ENCODE measurements at regions not wholly inside any gene's neighbourhood (a gene's known extent, or its start where the extent isn't known, plus 50 kb on each side); places are given as distances from the start of the nearest gene placed in this dataset.

- no peak overlapping the region for H3K4me3 ChIP-seq (ENCODE audit: insufficient read depth, low read depth, low read length)
- H3K18ac ChIP-seq (ENCODE audit: low read depth, low read length), result no peak overlapping the region
- ATAC-seq (ENCODE audit: low read depth) (no peak), DNase-seq (no peak)
- H2AK5ac ChIP-seq (ENCODE audit: low read depth, low read length), result no peak overlapping the region
- ChIA-PET POLR2A (ENCODE audit: unreplicated experiment) (no interaction called here), CTCF (no interaction called here)
- H2BK120ac ChIP-seq (ENCODE audit: low read depth, low read length), result no peak overlapping the region
- no peak overlapping the region for H3K56ac ChIP-seq (ENCODE audit: extremely low read depth, insufficient read depth, low read length)
- BruUV-seq (replicated peaks), result no TSS peak
- H3K36me3 ChIP-seq (ENCODE audit: control insufficient read depth, insufficient read depth, low read length), result no peaks in the 10 kb centered on the region
- intact Hi-C loops (cut with micrococcal nuclease), result no loop called here
- no peak overlapping the region for H3K4ac ChIP-seq (ENCODE audit: low read depth, low read length)
- H2BK20ac ChIP-seq (ENCODE audit: low read depth, low read length), result no peak overlapping the region
- H2BK5ac ChIP-seq (ENCODE audit: low read depth, low read length, poor library complexity, severe bottlenecking), result no peak overlapping the region
- no peak overlapping the region for H3K27ac ChIP-seq (ENCODE audit: insufficient read depth, low read length)
- no peaks in the 10 kb centered on the region for H3K79me1 ChIP-seq (ENCODE audit: low read depth in 1 of 2, low read length in 2 of 2)
- H3K4me2 ChIP-seq (ENCODE audit: low read depth, low read length), result no peak overlapping the region
- no peaks in the 10 kb centered on the region for H3K9me1 ChIP-seq (ENCODE audit: insufficient read depth, low read length)
- TF ChIP-seq SMC3 (IDR thresholded peaks at IDR 0.05; ENCODE audit: low read depth, low read length) (no peak), MAFK (IDR thresholded peaks at IDR 0.05; ENCODE audit: low read depth, low read length) (no peak), CEBPB (IDR thresholded peaks at IDR 0.05; ENCODE audit: low read depth, low read length) (no peak)
- no peak overlapping the region for H3K23ac ChIP-seq (ENCODE audit: low read depth, low read length)
- no peaks in the 10 kb centered on the region for H3K4me1 ChIP-seq (ENCODE audit: control insufficient read depth, insufficient read depth, low read length)
- no peak overlapping the region for H3K9ac ChIP-seq (ENCODE audit: low read depth, low read length)
- dilution Hi-C loops (cut with HindIII; ENCODE audit: low sequenced_read_pairs, unreplicated experiment), result no loop called here
- no peak overlapping the region for H4K8ac ChIP-seq (ENCODE audit: low read depth in 2 of 2, low read length in 2 of 2)
- WGBS, 2 experiments (ENCODE audit: extremely low coverage in 2 of 2, insufficient read length in 1 of 2), result no CpG with 5 or more reads among the region's 2 CpGs
- H3K9me3 ChIP-seq (ENCODE audit: control insufficient read depth, insufficient read depth, low read length), result peaks cover 2% of the 10 kb centered on the region; the same call in 1 of the 2 replicates
- no peaks in the 10 kb centered on the region for H4K20me1 ChIP-seq (ENCODE audit: insufficient read depth, low read length)
- H4K5ac ChIP-seq (ENCODE audit: low read depth, low read length), result no peak overlapping the region
- no peak overlapping the region for H2AK9ac ChIP-seq (replicated peaks; ENCODE audit: low read depth, low read length, poor library complexity)
- H4K91ac ChIP-seq (ENCODE audit: insufficient read depth, low read depth, low read length), result no peak overlapping the region
- no peaks in the 10 kb centered on the region for H3K27me3 ChIP-seq (ENCODE audit: control insufficient read depth, insufficient read depth, low read length)
- no peak overlapping the region for H2BK15ac ChIP-seq (ENCODE audit: low read depth, low read length)
- in situ Hi-C loops (cut with MboI; ENCODE audit: low sequenced_read_pairs), result no loop called here
- no peak overlapping the region for H3K14ac ChIP-seq (replicated peaks; ENCODE audit: low read depth, low read length)
- no peak overlapping the region for H2AFZ ChIP-seq (replicated peaks; ENCODE audit: low read length, poor library complexity)
Observed at GRCh38 chr17:33910200-33910857, 344.8 kb upstream of the CCL2 start.

All from IMR-90 (cell line).